Mononuclear cell (primary cell): ENCODE measurements at regions not wholly inside any gene's neighbourhood (a gene's known extent, or its start where the extent isn't known, plus 50 kb on each side); places are given as distances from the start of the nearest gene placed in this dataset.

Experiments
- H3K27me3 ChIP-seq: 2 replicates; pipeline ENCODE4 v1.6.0; 2011; ENCODE audit warnings: low read length, control low read depth; ENCODE audit not compliant: insufficient read depth
- H3K4me1 ChIP-seq: 2 replicates; pipeline ENCODE4 v1.5.1; 2011; ENCODE audit warnings: mild to moderate bottlenecking, low read length, control low read depth; ENCODE audit not compliant: insufficient read depth
- H3K4me3 ChIP-seq: 2 replicates; pipeline ENCODE4 v1.5.1; 2011; ENCODE audit warnings: mild to moderate bottlenecking, low read length, moderate library complexity
- H3K9me3 ChIP-seq: 2 replicates; pipeline ENCODE4 v1.5.1; 2011; ENCODE audit warnings: low read depth, mild to moderate bottlenecking, control low read depth, low read length

DNA sequence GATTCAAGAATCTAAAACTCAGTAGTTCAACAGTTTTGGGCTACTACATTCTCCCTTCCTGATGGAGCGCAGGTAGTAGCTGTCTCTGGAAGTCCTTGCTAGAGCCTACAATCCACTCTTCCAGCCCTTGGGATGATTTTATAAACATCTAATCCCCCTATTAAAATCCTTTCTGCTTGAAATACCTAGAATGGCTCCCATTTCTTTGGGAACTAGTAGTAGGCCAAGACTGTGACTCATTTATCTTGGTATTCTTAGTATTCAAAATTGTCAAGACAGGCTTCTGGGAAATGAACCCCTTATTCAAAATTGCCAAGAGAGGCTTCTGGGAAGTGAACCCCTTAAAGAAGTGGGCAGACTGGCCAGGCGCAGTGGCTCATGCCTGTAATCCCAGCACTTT lies 142.5 kb upstream of the FGGY start:
- Histone ChIP-seq H3K4me1 (peaks cover 6% of the 10 kb centered on the region), H3K9me3 (peaks cover 9% of the 10 kb centered on the region)

DNA sequence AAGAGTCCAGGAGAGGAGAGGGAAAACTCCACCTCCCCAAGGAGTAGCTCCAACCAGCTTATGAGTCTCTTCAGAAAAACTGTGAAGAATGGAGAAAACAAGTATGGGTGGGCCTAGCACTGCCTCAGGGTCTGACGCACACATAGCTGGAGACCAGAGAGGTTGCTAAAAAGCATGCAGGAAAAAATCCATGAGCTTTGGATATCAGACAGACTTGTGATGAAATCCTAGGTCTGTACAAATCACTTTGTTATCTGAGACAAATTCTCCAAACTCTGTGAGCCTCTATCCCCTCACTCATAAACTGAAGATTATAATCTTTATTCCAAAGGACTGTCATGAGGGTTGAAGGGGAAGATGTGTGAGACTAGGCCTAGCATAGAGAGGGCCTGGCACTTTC lies 141.5 kb upstream of the FGGY start:
- H3K27me3 ChIP-seq, result no peaks in the 10 kb centered on the region

More for the DNA sequence above, 142.5 kb upstream of the FGGY start:
- no peaks in the 10 kb centered on the region for H3K27me3 ChIP-seq
- no peak overlapping the region for H3K4me3 ChIP-seq

DNA sequence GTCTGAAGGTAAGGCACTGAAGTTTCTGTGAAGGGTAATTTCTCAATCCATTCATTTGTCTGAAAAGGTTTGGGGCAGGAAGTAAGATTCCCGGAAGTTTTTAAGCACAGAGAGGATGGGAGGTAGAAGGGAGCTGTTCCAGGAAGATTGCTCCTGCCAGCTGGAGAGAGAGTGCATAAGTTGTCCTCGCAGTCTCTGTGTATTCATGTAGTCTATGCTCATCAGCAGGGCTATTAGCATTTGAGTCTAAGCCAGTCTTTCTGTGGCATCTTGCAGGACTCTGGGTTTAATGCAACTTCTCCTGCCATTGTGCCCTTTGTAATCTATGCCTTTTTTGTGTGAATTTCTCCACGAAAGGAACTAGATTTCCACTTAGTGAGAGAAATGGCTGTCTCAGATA lies 140.8 kb upstream of the FGGY start:
- Histone ChIP-seq H3K27me3 (no peaks in the 10 kb centered on the region), H3K9me3 (peaks cover 9% of the 10 kb centered on the region), H3K4me1 (peaks cover under 1% of the 10 kb centered on the region), H3K4me3 (no peak overlapping the region)

More for the DNA sequence above, 141.5 kb upstream of the FGGY start:
- Histone ChIP-seq H3K4me3 (no peak overlapping the region), H3K4me1 (peaks cover 6% of the 10 kb centered on the region), H3K9me3 (peaks cover 9% of the 10 kb centered on the region)

DNA sequence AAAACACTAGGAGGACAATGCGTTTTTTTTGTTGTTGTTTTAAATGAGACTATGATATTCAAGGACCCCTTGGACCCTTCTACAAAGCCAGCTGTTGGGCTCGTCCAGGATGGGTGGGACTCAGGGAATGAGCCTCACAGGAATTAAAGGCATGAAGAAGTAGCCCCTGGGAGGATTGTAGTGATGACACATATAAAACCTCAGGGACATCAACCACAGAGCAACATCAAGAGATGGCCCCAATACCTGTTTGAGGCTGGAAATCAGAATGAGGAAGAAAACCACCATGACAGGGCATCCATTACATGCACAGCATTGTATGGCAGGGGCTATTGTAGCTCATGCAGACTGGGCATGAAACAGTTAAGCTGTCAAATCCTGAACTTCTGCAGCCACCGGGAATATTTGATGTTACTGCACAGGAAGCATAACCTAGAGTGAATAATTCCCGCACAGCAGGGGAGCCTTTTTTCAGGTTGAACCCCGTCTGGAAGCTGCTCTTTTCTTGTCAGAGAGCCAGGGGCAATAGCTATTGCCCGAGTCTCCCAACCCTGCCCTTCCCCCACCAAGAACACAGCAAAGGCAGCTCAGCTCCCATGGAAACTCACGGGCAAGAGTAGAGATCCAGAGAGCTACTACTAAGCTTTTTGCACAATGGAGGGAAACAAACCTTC lies 140.2 kb upstream of the FGGY start:
- no peaks in the 10 kb centered on the region for H3K27me3 ChIP-seq
- no peaks in the 10 kb centered on the region for H3K4me1 ChIP-seq
- no peak overlapping the region for H3K4me3 ChIP-seq
- H3K9me3 ChIP-seq, result peaks cover 9% of the 10 kb centered on the region

DNA sequence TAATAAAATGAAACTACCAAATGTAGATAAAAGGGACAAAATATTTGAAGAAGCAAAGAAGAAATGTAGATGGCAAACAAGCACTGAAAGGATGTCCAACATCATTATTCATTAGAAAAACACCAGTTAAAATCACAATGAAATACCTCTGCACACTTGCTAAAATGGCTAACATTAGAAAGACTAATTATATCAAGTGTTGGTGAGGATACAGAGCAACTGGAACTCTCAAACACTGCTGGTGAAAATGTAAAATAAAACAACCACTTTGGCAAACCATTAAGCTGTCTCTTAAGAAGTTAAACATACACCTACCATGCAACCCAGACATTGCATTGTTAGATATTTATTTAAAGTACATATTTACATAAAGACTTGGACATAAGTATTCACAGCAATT lies 138.6 kb upstream of the FGGY start:
- no peaks in the 10 kb centered on the region for H3K27me3 ChIP-seq
- no peak overlapping the region for H3K4me3 ChIP-seq
- H3K4me1 ChIP-seq, result no peaks in the 10 kb centered on the region
- H3K9me3 ChIP-seq, result peaks cover 9% of the 10 kb centered on the region

DNA sequence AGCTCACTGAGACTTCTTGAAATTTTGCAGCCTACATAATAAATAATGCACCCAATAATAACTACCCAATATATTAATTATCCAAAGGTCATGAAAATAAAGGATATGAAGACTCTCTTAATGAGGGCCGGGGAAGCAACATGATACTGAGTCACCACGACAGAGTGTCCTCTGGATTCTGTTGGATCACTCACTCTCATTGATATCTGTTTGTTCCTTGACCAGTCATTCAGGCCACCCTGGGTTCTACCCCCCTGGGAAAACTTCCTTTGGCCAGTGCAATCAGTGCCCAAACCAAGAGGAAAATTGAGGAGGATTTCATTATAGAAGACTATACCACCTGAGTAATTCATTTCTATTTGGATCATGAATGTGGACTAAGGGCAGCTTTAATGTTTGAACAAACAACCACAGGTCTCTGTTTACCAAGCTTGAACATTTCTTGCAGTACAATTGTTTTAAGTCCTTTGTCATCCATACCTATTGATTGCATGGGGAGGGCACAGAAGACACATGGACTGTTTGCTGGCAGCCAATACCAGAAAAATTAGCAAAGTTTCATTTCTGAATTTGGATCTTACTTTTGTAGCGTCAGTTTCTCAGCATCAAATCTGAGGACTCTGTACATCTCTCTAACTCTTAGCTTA lies 137.2 kb upstream of the FGGY start:
- Histone ChIP-seq H3K27me3 (no peaks in the 10 kb centered on the region), H3K4me3 (no peak overlapping the region), H3K9me3 (peaks cover 9% of the 10 kb centered on the region)

DNA sequence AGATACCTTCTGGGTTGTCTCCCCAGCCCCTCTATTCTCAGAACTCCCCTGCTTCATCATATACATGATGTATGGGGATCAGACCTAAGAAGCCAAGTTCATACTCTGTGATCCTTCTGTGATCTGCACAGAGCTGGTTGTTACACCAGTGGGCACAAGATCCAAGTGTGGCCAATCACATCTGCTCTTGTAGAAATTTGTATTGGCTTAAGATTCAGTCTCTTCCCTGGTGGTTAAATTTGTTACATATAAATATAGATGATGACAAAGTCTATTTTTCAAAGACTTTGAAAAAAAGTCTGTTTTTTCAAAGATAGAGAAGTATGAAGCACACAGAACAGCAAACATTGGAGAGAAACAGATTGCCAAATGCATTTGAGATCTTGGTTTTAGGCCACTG lies 135.8 kb upstream of the FGGY start:
- peaks cover 9% of the 10 kb centered on the region for H3K9me3 ChIP-seq
- no peak overlapping the region for H3K4me3 ChIP-seq
- no peaks in the 10 kb centered on the region for H3K27me3 ChIP-seq
- H3K4me1 ChIP-seq, result no peaks in the 10 kb centered on the region

More for the DNA sequence above, 137.2 kb upstream of the FGGY start:
- H3K4me1 ChIP-seq, result no peaks in the 10 kb centered on the region

DNA sequence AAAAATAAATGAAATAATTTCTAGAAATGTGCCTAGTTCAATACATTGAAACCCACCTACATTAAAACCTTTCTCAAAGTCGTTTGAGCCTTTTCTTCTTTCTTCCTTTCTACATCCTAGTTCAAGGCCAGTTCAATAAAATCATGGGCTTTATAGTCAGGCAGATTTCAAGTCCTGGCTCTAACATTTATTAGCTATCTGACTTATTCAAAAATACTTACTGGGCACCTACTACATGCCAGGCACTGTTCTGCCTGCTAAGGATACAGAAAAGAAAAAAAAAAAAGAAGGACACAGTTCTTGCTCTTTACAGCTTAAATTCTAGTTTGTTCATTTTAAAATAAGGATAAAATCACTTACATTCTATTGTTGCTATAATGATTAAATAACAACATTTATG lies 134.2 kb upstream of the FGGY start:
- peaks cover 3% of the 10 kb centered on the region for H3K27me3 ChIP-seq
- H3K4me3 ChIP-seq, result no peak overlapping the region
- H3K9me3 ChIP-seq, result peaks cover 9% of the 10 kb centered on the region
- H3K4me1 ChIP-seq, result no peaks in the 10 kb centered on the region

DNA sequence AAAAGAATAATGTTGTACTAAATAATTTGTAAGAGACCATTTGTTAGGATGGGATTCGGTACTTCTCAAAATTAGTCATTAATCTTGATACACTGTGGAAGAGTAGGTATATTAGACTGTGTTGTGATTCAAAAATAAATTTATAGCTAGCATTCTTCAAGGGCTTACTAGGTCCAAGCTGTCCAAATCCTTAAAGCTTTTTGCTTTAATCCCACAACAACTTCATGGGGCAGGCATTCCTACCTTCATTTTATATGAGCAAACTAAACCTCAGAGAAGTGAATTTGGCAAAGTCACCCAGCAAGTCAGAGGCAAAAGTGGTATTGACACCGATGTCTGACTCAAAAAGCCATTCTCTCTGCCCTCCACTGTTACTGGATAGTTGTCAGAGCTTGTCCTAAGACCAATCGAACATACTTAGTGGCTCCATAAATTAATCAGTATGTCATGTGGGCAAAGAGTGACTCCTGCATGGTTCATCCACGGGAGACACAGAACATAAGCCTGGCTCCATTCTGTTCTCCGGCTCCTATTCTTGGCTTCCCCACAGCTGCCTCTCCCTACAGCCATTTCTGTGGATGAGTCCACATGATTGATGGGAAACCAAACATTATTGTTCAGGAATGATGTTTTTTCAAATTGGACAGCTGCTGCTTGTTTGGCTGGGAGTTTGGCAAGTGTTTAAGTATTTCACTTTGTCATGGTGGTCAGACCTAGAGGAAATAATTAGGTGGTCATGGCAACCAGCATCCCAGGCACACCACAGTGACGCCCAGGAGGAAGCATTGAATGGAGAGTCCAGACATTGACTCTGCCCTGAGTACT lies 133.4 kb upstream of the FGGY start:
- Histone ChIP-seq H3K27me3 (peaks cover 7% of the 10 kb centered on the region), H3K4me3 (no peak overlapping the region)

DNA sequence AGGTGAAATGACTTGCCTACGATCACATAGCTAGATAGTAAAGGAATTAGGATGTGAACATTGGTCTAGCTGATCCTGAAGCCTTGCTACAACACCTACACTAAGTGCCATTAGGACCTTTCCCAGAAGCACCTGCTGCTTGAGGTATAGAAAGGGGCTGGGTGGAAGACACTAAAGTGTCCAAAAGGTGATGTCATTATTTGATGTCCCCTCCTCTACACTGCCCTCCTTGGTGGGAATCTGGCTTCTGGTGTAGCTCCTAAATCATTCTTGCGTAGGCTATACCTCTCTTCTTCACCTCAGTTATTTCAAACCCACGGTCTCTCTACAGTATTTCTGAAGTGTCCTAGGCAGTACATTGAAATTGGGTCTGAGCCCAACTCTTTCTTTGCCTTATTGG lies 132.5 kb upstream of the FGGY start:
- Histone ChIP-seq H3K4me3 (no peak overlapping the region), H3K4me1 (no peaks in the 10 kb centered on the region), H3K9me3 (no peaks in the 10 kb centered on the region), H3K27me3 (peaks cover 7% of the 10 kb centered on the region)

More for the DNA sequence above, 133.4 kb upstream of the FGGY start:
- peaks cover 2% of the 10 kb centered on the region for H3K9me3 ChIP-seq
- no peaks in the 10 kb centered on the region for H3K4me1 ChIP-seq

DNA sequence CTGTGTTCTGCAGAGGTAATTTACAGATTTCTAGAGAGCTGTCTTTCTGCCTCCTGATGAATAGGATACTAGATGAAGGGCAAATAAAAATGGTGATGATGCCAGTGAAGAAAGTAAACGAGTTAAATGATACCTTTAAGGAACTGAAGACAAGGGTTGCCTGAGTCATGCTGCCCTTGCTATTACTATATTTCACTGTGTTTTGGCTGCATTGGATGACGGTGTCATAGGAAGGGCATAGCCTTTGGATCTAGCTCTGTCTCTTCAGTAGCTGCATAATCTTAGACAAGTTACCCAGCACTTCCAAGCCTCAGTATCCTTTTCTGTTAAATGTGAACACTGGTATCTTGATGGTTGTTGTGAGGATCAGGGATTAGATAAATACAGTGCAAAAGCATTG lies 131.5 kb upstream of the FGGY start:
- H3K9me3 ChIP-seq, result no peaks in the 10 kb centered on the region
- no peak overlapping the region for H3K4me3 ChIP-seq
- no peaks in the 10 kb centered on the region for H3K4me1 ChIP-seq
- peaks cover 7% of the 10 kb centered on the region for H3K27me3 ChIP-seq

DNA sequence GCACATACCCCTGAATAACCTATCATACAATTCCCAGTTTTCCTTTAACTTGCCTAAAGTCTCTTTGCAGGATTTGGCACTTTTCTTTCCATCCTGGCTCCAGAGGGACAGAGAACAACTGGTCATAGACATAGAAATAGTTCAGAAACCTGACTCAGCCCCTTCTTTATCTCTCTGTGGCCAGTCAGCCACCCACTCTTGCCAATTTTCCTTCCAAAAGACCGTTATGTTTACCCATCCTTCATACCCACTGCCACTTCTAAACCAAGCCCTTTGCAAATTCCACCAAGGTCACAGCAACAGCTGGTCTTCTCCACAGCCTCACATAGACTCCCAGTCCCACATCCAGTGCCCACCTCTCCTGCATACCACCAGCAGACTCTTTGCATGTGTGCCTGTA lies 127.2 kb upstream of the FGGY start:
- H3K4me1 ChIP-seq, result peaks cover 7% of the 10 kb centered on the region

DNA sequence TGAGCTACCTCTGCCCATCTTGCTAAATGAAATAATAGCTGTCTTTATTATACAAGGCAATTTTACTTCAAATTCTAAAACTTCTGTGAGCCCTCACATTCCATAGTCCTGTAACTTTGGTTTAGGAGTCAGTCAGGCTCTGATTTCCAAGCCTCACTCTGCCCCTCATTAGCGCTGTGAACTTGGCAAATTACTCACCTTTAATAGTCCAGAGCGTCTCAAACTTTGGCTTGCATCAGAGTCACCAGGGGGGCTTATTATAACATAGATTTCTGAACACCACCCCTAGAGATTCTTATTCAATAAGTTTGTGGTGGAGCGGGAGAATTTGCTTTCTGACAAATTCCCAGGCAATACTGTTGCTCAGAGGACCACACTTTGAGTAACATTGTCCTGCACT lies 126.2 kb upstream of the FGGY start:
- H3K4me1 ChIP-seq, result peaks cover 7% of the 10 kb centered on the region
- H3K4me3 ChIP-seq, result no peak overlapping the region
- no peaks in the 10 kb centered on the region for H3K9me3 ChIP-seq
- H3K27me3 ChIP-seq, result peaks cover 7% of the 10 kb centered on the region

More for the DNA sequence above, 127.2 kb upstream of the FGGY start:
- Histone ChIP-seq H3K4me3 (no peak overlapping the region), H3K9me3 (no peaks in the 10 kb centered on the region), H3K27me3 (peaks cover 7% of the 10 kb centered on the region)

DNA sequence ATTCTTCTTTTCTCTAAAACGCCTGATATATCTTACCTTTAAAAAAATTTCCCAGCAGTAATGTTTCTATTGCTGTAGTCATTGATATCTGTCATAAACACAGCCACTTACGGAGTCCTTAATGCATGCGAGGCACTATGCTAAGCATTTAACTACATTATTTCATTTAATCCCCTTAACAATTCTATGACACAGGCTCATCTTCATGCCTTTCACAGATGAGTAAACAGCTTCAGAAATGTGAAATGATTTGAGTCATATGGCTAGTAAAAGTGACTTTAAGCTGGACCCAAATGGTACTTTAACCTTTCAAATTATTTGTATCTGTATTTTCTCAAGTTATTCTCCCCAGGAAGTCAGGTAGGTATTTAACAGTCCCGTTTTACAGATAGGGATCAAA lies 125.1 kb upstream of the FGGY start:
- H3K27me3 ChIP-seq, result peaks cover 7% of the 10 kb centered on the region
- no peaks in the 10 kb centered on the region for H3K9me3 ChIP-seq
- no peak overlapping the region for H3K4me3 ChIP-seq
- H3K4me1 ChIP-seq, result peaks cover 7% of the 10 kb centered on the region

DNA sequence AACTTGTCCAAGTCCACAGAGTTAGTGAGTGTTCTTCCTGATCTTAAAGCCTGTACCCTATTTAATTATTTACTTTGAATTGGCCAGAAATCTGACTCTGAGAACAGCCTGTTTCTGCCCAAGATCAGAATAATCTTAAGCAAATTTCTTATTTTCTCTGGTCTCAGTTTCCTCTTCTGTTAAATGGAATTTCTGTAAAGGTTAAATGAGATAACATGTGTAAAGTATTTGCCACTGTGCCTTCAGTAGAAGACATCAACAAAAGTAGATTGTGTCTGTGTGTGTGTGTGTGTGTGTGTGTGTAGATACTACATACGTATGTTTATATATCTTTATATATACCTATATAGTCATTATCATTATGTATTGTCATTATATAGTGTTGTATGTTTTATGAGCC lies 124.2 kb upstream of the FGGY start:
- H3K4me1 ChIP-seq, result peaks cover 7% of the 10 kb centered on the region
- no peaks in the 10 kb centered on the region for H3K9me3 ChIP-seq
- H3K4me3 ChIP-seq, result no peak overlapping the region
- H3K27me3 ChIP-seq, result peaks cover 4% of the 10 kb centered on the region
